GM18870 (cell line): ENCODE measurements at regions not wholly inside any gene's neighbourhood (a gene's known extent, or its start where the extent isn't known, plus 50 kb on each side); places are given as distances from the start of the nearest gene placed in this dataset.
A peak's percentile ranks its signal among the peaks of the same experiment; 100 is the strongest.
"Not testable (repeated sequence)": the region's sequence is repeated elsewhere in the genome, so short reads cannot be mapped to it uniquely, and the experiment has no call there.

Experiments used
- ATAC-seq: cut with Tn5 transposase; IDR thresholded peaks from one replicate; pipeline ENCODE4 v1.9.1; 2021; ENCODE audit warnings: moderate library complexity; ENCODE audit not compliant: unreplicated experiment

GRCh38 chr5:153350175-153350883 is 140.1 kb upstream of the GRIA1 start:
- no peak for ATAC-seq

GRCh38 chr5:153352685-153353219 is 137.7 kb upstream of the GRIA1 start:
- peak; percentile 50 for ATAC-seq

- no peak for ATAC-seq
These were observed 132.9 kb upstream of the GRIA1 start for GRCh38 chr5:153357493-153358112.

GRCh38 chr5:153358315-153358976 is 132.0 kb upstream of the GRIA1 start:
- ATAC-seq: peak; percentile 92

GRCh38 chr5:153360860-153361259 is 129.6 kb upstream of the GRIA1 start:
- ATAC-seq: no peak

GRCh38 chr5:153361735-153362409 is 128.6 kb upstream of the GRIA1 start:
- ATAC-seq: no peak

GRCh38 chr5:153365547-153365946 is 124.9 kb upstream of the GRIA1 start:
- ATAC-seq: peak; percentile 73

GRCh38 chr5:153367466-153367865 is 123.0 kb upstream of the GRIA1 start:
- no peak for ATAC-seq

- ATAC-seq: no peak
These were observed 117.9 kb upstream of the GRIA1 start for GRCh38 chr5:153372425-153373129.

GRCh38 chr5:153373130-153373498 is 117.4 kb upstream of the GRIA1 start:
- ATAC-seq: no peak

- not testable (repeated sequence) for ATAC-seq
These were observed 108.8 kb upstream of the GRIA1 start for GRCh38 chr5:153381630-153382029.

- ATAC-seq: no peak
These were observed 99.9 kb upstream of the GRIA1 start for GRCh38 chr5:153390569-153390968.

GRCh38 chr5:153399595-153399994 is 90.9 kb upstream of the GRIA1 start:
- ATAC-seq: no peak

GRCh38 chr5:153400931-153401330 is 89.5 kb upstream of the GRIA1 start:
- no peak for ATAC-seq

- no peak for ATAC-seq
These were observed 87.9 kb upstream of the GRIA1 start for GRCh38 chr5:153402550-153402949.

- no peak for ATAC-seq
These were observed 87.0 kb upstream of the GRIA1 start for GRCh38 chr5:153403470-153403869.

- no peak for ATAC-seq
These were observed 85.7 kb upstream of the GRIA1 start for GRCh38 chr5:153404747-153405146.

GRCh38 chr5:153421676-153422075 is 68.8 kb upstream of the GRIA1 start:
- ATAC-seq: no peak

- ATAC-seq: no peak
These were observed 64.6 kb upstream of the GRIA1 start for GRCh38 chr5:153425914-153426313.

- ATAC-seq: peak; percentile 89
These were observed 60.6 kb upstream of the GRIA1 start for GRCh38 chr5:153429761-153430380.
